ENCODE measurements at regions not wholly inside any gene's neighbourhood (a gene's known extent, or its start where the extent isn't known, plus 50 kb on each side); places are given as distances from the start of the nearest gene placed in this dataset.
"Not testable (repeated sequence)": the region's sequence is repeated elsewhere in the genome, so short reads cannot be mapped to it uniquely, and the experiment has no call there.

- no peak overlapping the region for H3K4me2 ChIP-seq (ENCODE audit: control insufficient read depth, insufficient read depth)
- ChIA-PET SMC1A (ENCODE audit: uncharacterized antibody, unreplicated experiment) (no interaction called here), POLR2A (no interaction called here), RAD21 (ENCODE audit: unreplicated experiment) (no interaction called here), CTCF (no interaction called here)
- H2AFZ ChIP-seq (ENCODE audit: control insufficient read depth, low read depth, low read length): no peak overlapping the region
- no peaks in the 10 kb centered on the region for H3K9me3 ChIP-seq (replicated peaks; ENCODE audit: control insufficient read depth, insufficient read depth, low read length)
- FAIRE-seq (no peak), ATAC-seq (no peak), DNase-seq (ENCODE audit: low read depth, low spot score) (no peak)
- TF ChIP-seq MYC (IDR thresholded peaks at IDR 0.05; ENCODE audit: insufficient read depth, insufficient read length, insufficient replicate concordance, low read length, severe bottlenecking) (no peak), POU2F2 (IDR thresholded peaks at IDR 0.05; ENCODE audit: borderline replicate concordance, low read depth, low read length) (no peak), RFX5 (IDR thresholded peaks at IDR 0.05; ENCODE audit: low read depth, low read length) (no peak), GABPA (IDR thresholded peaks at IDR 0.05; ENCODE audit: low read depth) (no peak), POLR2AphosphoS5 (IDR thresholded peaks at IDR 0.05; ENCODE audit: low read length) (no peak), NFYB (IDR thresholded peaks at IDR 0.05; ENCODE audit: insufficient read depth, low read depth, low read length) (no peak), YBX1 (IDR thresholded peaks at IDR 0.05) (no peak), PAX5 (IDR thresholded peaks at IDR 0.05; ENCODE audit: borderline replicate concordance, low read depth, low read length) (no peak), ZNF207 (IDR thresholded peaks at IDR 0.05; ENCODE audit: borderline replicate concordance) (no peak), JUNB (IDR thresholded peaks at IDR 0.05) (no peak)
- TF ChIP-seq, protein P1, sequence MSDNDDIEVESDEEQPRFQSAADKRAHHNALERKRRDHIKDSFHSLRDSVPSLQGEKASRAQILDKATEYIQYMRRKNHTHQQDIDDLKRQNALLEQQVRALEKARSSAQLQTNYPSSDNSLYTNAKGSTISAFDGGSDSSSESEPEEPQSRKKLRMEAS (IDR thresholded peaks at IDR 0.05; ENCODE audit: low read depth, low read length): no peak
- no TSS peak for BruUV-seq (replicated peaks)
- no peak overlapping the region for H3K27ac ChIP-seq (ENCODE audit: control insufficient read depth, insufficient read depth)
- no peaks in the 10 kb centered on the region for H3K4me1 ChIP-seq (ENCODE audit: control insufficient read depth, insufficient read depth, low read length)
- H3K9ac ChIP-seq (ENCODE audit: control insufficient read depth, insufficient read depth, low read length): no peak overlapping the region
- H3K36me3 ChIP-seq (ENCODE audit: control insufficient read depth in 2 of 2, insufficient read depth in 2 of 2, low read length in 1 of 2): no peaks in the 10 kb centered on the region
- WGBS (ENCODE audit: insufficient coverage, insufficient replicate concordance, low lambda C conversion rate, missing lambda C conversion rate): 2% methylated on average over 5 of the region's 5 CpGs
- H3K27me3 ChIP-seq (replicated peaks in 1 of 2; ENCODE audit: control insufficient read depth in 2 of 2, insufficient read depth in 2 of 2, low read length in 1 of 2): no peaks in the 10 kb centered on the region; a peak in 2 of 4 replicates
- H3K4me3 ChIP-seq: no peak overlapping the region
- intact Hi-C loops (cut with micrococcal nuclease; ENCODE audit: unreplicated experiment): no loop called here
- no peaks in the 10 kb centered on the region for H3K79me2 ChIP-seq (ENCODE audit: control insufficient read depth, insufficient read depth, low read length)
- H4K20me1 ChIP-seq (ENCODE audit: control insufficient read depth, insufficient read depth): no peaks in the 10 kb centered on the region
- in situ Hi-C loops (cut with MboI): no loop called here
Measured at GRCh38 chr16:26988186-26988585, 78.5 kb upstream of the C16orf82 start.

DNA sequence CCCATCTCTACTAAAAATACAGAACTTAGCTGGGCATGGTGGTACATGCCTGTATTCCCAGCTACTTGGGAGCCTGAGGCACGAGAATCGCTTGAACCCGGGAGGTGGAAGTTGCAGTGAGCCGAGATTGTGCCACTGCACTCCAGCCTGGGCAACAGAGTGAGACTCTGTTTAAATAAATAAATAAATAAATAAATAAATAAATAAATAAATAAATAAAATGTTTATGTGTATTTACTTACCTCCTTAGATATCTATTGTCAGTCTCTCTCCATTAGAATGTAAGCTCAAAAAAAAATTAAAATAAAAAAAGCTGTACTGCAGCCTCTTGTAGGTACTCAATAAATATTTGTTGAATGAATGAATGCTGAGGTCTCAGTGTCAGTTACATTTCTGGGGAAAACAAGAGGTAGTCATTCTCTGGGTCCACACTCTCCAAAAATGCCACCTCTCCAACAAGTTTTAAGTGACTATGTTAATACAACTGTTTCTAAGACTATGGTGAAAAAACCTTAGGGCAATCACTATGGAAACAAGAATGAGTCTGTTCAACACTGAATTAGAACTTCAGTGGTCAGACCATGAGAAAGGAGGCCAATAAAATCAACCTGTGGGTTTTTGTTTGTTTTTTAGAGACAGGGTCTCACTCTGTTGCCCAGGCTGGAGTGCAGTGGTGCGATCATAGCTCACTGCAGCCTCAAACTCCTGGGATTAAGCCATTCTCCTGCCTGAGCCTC is 76.2 kb upstream of the C16orf82 start:
- SMC1A ChIA-PET (ENCODE audit: uncharacterized antibody, unreplicated experiment); H4K20me1 ChIP-seq (ENCODE audit: control insufficient read depth, insufficient read depth); RAD21 ChIA-PET (ENCODE audit: unreplicated experiment); H3K9me3 ChIP-seq (replicated peaks; ENCODE audit: control insufficient read depth, insufficient read depth, low read length); H2AFZ ChIP-seq (ENCODE audit: control insufficient read depth, low read depth, low read length); intact Hi-C loops (cut with micrococcal nuclease; ENCODE audit: unreplicated experiment); H3K4me1 ChIP-seq (ENCODE audit: control insufficient read depth, insufficient read depth, low read length); FAIRE-seq; POLR2A ChIA-PET; H3K27ac ChIP-seq (ENCODE audit: control insufficient read depth, insufficient read depth); in situ Hi-C loops (cut with MboI); BruUV-seq (replicated peaks); CTCF ChIA-PET; DNase-seq (ENCODE audit: low read depth, low spot score); H3K27me3 ChIP-seq (replicated peaks in 1 of 2; ENCODE audit: control insufficient read depth in 2 of 2, insufficient read depth in 2 of 2, low read length in 1 of 2); ATAC-seq; H3K79me2 ChIP-seq (ENCODE audit: control insufficient read depth, insufficient read depth, low read length); H3K4me2 ChIP-seq (ENCODE audit: control insufficient read depth, insufficient read depth); H3K4me3 ChIP-seq; H3K36me3 ChIP-seq (ENCODE audit: control insufficient read depth in 2 of 2, insufficient read depth in 2 of 2, low read length in 1 of 2); H3K9ac ChIP-seq (ENCODE audit: control insufficient read depth, insufficient read depth, low read length): not testable (repeated sequence)
- 15% methylated on average over 5 of the region's 5 CpGs for WGBS (ENCODE audit: insufficient coverage, insufficient replicate concordance, low lambda C conversion rate, missing lambda C conversion rate)

All from GM12878 (cell line).